GM18867 (cell line): ENCODE measurements at regions not wholly inside any gene's neighbourhood (a gene's known extent, or its start where the extent isn't known, plus 50 kb on each side); places are given as distances from the start of the nearest gene placed in this dataset.

Source experiments
- ATAC-seq: cut with Tn5 transposase; IDR thresholded peaks from one replicate; pipeline ENCODE4 v1.9.1; 2021; ENCODE audit warnings: mild to moderate bottlenecking, moderate library complexity; ENCODE audit not compliant: unreplicated experiment

DNA sequence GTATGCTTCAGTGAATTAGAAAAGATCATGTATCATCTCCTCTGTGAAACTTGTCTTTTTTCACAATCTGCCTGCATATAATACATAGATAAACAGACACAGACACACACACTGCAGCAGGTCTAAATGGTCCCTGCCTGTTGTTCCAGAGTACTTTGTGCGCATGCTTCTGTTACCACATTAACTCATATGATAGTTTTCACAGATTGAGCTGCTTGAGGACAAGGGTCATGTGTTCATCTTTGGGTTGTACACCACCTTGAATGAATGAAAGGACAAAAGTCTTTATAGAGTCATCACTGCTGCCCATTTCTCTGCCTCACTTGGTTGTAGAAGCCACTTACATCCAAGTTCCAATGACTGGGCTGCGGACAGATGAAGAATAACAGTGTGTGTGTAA, 72.7 kb upstream of the GLS start:
- ATAC-seq, result no peak

DNA sequence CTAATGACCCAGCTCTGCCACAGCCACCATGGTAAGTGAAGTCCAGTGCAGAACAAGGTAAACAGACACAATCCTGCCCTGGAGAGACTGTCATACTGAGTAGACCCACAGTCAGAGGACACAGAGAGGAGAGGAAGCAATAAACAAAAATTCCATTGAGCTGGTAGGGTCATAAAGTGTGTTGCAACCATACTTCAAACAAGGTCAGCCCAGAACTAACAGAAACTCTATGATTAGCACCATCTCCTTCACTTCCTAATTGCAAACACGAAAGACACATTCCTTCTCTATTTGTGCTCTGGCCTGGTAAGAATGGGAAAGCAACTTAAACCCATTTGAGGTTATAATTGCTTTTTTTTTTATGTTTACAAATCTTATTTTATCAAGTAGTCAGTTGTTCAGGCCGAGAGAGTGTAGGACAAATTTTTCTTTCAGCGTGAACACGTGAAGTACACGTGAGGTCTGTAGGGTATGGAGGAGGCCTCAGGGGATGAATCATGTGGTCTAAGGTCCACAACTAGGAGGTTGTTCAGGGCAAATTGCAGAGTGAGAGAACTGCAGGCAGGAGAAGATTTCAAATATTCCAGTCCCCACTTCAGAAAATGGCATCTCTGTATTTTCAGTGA, 71.4 kb upstream of the GLS start:
- no peak for ATAC-seq

DNA sequence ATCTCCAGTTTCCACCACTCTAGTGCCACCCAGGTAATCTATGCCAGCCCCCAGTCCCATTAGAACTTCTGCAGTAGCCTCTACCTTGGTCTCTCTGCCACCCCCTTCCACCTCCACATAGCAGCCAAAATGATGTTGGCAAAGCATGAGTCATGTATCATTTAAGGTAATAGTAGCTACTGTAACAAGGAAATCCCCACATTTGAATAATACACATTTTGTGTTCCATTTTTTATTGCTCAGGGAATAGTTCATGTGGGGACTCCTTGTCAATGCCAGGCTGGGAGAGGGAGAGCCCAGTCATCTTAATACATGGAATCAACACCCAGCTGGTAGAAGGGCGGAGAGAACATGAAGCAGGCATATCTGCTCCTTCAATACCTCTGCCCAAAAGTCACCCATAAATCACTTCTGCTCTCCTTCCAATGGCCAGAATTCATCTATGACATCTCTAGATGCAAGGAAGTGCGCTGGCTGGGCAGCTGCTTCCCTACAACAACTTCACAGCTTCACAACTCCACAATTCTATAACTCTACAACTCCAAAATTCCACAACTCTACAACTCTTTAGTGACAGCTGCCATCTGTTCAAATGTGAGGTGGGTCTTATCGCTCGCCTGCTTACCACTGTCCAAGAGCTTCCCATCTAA, 70.6 kb upstream of the GLS start:
- no peak for ATAC-seq

DNA sequence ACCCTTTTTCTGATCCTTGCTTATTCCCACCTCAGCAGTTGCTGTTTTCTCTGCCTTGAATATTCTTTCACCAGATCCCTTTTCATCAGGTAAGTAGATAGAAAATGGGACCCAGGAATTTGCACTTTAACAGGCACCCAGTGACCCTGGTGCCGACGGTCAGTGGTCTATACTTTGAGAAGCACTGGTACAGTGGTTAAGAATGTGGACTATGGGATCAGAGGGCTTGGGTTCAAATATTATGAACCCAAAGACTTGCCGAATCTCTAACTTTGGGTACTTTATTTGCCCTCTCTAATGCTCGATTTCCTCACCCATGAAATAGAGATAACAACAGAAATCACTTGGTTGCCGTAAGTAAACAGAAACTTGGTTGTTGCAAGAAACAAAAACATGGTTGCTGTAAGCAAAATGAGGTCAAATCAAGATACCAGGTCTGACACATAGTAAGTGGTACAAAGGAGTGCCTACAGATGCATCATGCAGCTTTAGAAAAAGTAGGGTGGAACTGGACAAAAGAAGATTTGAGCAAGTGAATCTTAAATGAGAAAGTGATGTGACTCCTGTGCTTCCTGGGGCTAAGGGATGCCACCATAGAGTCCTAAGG, 69.5 kb upstream of the GLS start:
- ATAC-seq, result no peak

DNA sequence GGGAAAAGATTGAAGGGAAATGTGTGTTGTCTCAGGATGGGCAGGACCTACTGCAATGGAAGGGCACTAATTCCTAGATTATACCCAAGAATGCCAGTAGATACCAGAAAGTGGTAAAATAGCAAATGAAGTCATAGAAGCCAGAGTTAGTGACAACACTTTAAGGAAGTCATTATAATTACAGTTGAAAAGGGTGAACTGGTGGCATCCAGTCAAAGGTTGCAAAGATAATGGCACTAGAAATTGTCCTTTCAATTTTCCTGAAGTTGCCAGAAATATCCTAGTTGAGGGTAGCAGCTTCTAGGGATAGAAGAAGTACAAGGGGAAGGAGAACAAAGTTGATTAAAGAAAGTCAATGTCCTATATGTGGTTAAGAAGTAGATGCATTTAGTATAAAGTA, 68.8 kb upstream of the GLS start:
- ATAC-seq, result no peak

DNA sequence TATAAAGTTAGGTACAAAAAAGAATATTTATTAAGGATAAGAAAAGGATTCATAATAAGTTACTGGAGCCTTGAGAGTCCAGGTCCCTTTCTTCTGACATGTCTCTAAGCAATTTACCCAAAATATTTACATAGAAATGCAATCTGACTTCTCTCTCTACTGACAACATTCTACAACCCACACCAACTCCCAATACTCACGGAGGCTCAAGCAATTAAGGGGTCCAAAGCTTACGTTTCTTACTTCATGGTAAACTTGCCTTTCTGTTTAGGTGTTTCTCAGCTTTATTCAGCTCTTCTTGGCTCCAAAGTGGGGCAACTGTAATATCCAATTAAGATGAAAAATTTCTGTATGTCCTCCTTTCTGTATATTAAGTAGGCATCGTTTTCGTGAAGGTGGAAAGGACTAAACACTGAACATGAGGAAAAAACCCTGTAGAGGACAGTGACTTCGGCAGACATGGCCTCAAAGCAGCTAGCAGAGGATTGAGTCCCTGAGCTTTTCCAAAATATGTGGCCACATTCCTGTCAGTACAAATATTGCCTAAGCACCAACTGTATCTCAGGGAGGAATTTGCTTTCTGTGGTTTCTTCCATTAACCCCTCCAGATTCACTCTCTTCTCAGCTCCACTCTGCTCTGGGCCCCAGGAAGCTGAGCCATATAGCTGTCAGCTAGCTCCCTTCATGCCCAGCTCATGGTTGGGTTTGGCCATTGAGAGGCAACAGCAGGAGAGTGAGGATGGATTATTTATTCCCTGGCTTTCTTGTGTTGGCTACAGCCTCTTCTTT, 67.9 kb upstream of the GLS start:
- no peak for ATAC-seq

DNA sequence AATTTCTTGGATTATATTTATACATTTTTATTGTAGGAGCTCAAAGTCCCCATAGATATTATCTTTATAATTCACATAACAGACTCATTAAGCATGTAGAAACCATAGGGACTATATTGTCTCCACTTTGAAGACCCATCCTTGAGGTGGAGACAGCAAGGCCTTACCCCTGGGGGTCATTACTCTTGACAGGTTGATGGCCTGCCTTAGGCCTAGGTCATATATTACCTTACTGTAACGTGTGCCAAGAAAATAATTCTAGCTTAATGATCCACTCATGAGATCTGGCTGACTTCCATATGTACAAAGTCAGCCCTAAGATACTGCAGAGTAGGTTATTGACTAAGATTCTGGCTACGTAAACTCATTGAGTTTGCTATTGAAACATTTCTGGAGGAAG, 65.4 kb upstream of the GLS start:
- ATAC-seq, result no peak

DNA sequence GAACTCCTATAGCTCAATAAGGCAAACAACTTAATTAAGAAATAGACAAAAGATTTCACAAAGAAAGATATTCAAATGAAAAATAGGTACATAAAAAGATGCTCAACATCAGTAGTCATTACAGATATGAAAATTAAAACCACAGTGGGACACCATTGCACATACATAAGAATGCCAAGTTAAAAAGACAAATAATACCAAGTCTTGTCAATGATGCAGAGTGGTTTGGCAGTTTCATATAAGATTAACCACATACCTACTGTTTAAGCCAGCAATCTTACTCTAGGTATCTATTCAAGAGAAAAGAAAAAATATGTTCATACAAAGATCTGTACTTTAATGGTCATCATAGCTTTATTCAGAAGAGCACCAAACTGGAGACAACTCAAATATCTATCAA, 63.5 kb upstream of the GLS start:
- no peak for ATAC-seq

DNA sequence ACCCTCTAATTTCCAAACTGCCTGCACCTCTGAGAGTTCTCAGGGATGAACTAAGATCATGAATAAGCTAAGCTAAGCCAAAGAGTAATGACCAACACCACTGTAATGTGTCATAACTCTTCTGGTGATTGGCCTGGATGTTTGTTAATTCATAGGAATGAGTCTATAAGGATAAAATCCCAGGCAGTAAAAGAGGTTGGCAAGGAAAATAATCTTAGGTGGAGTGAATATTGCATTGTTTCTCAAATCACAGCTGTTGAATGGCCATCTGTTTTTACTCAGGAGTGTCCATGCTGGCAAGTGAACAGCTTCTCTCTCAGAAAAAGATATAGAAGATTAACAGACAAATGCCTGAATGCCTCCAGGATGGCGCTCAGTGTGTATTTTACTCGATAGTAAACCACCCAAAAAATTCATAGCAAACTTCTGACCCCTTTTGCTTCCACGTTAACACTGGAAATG, 60.8 kb upstream of the GLS start:
- no peak for ATAC-seq

DNA sequence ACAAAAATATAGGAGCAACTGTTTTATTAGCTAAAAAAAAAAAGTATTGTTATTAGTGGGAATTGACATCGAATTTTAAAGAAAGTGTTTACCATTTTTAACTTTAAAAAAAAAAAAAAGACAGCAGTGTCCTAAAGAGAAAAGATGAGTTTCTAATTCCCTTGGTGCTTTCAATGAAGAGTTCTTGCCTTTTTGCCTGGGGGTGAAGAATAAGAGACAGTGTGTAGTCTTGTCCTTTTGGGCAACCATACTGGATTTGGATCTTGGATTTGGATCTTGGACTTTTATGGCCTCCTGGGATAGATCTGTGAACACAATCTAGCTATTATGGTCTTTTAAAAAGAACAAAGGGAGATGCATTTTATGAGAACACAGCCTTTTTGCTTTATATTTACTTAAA, 60.2 kb upstream of the GLS start:
- no peak for ATAC-seq

DNA sequence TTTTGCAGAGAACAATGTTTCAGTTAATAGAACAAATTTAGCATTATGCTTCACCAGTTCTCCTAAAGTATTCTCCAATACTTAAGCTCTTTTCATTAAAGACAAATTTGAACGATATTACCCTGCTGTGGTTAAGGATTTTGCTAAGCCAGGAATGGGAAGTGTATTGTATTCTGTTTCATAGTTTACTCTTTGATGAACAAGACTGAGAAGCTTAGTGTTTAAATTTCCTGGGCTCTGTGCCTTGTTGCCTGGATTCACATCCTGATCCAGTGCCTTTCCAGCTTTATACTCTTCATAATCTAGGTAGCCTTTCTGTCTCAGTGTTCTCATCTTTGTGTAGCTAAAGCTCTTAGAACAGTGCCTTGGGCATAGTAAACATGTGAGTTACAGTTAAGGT, 58.6 kb upstream of the GLS start:
- no peak for ATAC-seq

DNA sequence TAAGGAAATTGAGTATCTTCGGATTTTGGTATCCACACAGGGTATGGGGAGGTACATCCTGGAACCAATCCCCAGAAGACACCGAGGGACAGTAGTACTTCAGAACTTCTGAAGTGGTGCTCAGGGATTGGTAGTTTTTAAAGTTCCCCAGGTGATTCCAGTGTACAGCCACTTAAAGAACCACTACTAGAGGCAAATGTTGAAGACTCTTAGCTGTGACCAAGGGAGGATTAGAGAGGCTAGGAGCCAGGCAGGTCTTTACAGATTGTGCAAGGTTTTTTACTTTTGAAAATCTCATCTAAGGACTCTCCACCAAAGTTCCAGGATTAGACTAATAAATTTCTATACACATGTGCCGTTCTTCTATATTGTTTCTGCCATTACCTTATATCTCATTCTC, 52.9 kb upstream of the GLS start:
- ATAC-seq, result no peak

DNA sequence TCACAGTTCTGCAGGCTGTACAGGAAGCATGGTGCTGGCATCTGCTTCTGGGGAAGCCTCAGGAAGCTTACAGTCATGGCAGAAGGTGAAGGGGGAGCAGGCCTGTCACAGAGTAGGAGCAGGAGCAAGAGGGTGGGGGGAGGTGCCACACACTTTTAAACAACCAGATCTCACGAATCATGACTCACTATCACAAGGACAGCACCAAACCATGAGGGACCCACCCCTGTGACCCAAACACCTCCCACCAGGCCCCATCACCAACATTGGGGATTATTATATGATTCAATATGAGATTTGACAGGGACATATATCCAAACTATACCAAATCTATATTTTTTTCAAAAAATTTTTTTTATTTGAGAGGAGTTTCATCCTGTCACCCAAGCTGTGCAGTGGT, 51.0 kb upstream of the GLS start:
- no peak for ATAC-seq
